HG02973 (cell line): ENCODE measurements at regions not wholly inside any gene's neighbourhood (a gene's known extent, or its start where the extent isn't known, plus 50 kb on each side); places are given as distances from the start of the nearest gene placed in this dataset.

ENCODE experiments used
- ATAC-seq: cut with Tn5 transposase; IDR thresholded peaks from one replicate; pipeline ENCODE4 v1.9.1; 2021; ENCODE audit warnings: moderate library complexity; ENCODE audit not compliant: unreplicated experiment

- ATAC-seq, result no peak
These were observed 413.5 kb upstream of the THBS1 start for GRCh38 chr15:39167164-39168058.

- no peak for ATAC-seq
These were observed 408.9 kb upstream of the THBS1 start for GRCh38 chr15:39171944-39172368.

DNA sequence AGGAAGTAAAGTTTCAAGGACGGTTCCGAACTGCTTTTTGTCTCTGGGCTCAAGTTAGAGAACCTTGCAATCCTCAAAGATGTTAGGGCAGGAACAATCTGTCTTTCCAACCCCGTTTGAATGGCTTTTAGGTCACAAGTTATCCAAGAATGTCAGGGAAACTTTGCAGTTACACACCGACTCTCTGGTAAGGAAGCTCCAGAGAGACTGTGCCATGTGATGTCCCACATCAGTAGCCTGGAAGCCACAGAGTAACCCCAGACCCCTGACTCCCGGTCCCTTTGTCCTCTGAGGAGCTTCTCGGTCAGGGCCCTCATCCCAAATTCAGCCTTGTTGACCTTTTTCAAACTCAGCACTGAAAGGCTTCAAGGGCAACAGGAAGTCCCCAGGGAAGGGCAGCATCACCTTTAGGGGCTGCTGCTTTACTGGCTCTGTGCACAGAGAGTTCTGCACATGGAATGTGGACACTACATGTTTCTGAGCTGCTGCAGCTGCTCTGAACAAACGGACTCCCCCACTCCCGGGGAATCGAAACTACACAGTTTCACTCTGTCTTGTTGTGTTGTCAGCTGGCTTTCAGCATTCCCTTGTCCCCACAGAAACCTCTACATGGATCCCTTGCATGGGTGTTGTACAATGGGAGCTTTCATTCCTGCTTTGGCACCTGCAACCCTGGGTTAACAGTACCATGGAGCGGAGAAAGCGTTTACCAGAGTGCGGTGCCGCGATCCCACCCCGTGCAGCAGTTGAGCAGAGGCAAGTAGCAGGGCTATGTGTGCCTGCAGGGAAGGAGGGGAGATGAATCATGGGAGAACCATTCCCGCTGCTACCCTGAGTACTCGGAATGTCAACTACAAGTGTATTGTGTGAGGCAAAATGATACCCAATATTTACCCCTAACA is 408.2 kb upstream of the THBS1 start:
- no peak for ATAC-seq

DNA sequence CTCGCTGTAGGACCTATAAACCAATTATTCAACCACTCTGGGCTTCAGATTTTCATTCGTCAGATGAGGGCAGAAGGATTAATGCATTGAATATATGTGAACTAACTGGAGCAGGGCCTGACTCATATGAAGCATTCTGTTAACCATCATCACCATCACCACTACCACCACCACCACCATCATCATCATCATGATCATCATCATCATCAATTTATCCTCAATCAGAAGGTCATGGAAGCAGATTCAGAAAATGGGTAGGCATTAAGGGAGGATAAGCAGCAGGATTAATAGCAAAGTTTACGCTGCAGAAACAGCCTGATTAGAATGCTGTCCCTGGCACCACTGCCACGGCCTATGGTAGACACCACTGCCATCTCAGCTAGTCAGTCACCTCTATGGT is 407.5 kb upstream of the THBS1 start:
- ATAC-seq, result no peak

DNA sequence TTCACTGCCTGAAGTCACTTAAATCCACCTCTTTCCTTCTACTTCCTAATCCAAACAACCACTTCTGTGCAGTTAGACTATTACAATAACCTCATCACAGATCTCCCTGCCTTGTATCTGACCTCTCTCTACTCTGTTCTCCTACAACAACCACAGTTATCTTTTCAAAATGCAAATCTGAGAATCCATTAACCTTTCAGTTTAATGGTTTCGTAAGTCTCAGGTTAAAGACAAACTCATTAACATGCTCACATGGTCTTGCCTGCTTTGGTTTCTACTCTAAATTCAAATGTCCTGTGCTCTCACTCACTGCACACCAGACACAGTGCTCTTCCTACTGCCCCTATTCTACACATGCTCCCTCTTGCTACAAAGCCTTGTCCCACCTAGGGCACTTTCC is 406.5 kb upstream of the THBS1 start:
- ATAC-seq, result no peak

DNA sequence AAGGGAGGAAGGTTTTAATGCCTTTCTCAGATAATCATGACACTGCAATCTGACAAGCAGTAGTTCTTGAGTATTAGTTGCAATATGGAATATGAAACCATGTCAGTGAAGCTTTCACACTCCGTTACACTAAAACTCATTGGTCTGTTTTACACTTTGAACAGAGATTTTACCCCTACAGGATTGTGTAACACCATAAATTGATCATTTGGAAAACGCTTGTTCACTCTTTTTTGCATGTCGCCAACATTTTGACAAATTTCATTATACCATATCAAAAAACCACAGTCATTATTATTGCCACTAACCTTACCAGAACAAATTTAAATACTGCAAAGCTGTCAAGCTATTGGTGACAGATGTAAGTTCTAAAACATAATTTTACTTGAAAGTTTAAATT is 404.8 kb upstream of the THBS1 start:
- no peak for ATAC-seq

DNA sequence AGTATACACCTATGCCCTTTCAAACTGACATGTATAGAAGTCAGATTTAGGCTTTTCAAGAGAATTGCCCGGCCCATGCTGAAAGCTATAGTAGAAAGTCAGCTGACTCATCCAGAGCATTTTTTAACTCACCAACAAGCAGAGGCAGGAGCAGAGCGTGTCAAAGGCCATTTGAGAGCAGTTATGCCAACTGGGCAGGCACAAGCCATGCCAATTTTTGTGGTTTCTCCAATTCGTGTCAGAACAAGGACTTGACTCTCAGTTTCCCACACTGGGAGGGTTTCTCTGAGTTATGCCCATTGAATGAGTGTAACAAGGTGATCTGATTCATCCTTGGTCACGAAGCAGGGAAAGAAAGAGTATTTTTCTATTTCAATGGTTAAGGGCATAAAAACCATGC is 403.3 kb upstream of the THBS1 start:
- no peak for ATAC-seq

GRCh38 chr15:39180030-39180429 is 400.8 kb upstream of the THBS1 start:
- ATAC-seq, result no peak

- no peak for ATAC-seq
These were observed 400.4 kb upstream of the THBS1 start for GRCh38 chr15:39180483-39180933.

DNA sequence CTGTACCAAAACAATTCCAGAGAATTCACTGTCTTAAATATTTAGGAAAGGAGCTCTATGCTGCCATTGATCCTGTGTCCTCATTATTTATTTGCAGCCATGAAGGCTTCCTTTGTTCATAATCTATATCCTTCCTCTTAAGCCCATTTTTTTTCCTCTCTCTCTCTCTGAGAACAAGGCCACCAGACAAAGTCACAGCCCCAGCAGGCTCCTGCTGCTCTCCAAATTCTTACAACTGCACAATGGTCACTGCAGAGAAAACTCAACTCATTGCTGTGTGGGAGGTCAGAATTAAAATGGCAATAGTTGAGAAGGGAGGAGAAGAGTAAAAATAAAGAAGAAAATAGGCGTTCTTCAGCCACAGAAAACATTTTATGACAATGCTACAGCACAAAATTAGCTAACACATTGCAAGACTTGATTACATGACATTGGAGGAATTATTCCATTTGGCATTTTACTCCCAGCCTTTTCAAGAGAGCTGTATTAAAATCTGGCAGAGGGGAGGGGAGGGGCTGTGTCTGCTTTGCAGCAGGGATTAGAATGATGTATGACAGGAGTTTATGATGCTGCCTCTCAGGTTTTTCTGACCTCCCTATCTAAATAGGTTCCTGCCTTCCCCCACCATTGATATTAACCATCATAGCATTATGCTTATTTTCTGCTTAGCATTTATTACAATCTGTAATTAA is 399.7 kb upstream of the THBS1 start:
- ATAC-seq, result no peak

GRCh38 chr15:39181940-39182339 is 398.9 kb upstream of the THBS1 start:
- ATAC-seq, result no peak

GRCh38 chr15:39183164-39183881 is 397.6 kb upstream of the THBS1 start:
- ATAC-seq, result no peak

DNA sequence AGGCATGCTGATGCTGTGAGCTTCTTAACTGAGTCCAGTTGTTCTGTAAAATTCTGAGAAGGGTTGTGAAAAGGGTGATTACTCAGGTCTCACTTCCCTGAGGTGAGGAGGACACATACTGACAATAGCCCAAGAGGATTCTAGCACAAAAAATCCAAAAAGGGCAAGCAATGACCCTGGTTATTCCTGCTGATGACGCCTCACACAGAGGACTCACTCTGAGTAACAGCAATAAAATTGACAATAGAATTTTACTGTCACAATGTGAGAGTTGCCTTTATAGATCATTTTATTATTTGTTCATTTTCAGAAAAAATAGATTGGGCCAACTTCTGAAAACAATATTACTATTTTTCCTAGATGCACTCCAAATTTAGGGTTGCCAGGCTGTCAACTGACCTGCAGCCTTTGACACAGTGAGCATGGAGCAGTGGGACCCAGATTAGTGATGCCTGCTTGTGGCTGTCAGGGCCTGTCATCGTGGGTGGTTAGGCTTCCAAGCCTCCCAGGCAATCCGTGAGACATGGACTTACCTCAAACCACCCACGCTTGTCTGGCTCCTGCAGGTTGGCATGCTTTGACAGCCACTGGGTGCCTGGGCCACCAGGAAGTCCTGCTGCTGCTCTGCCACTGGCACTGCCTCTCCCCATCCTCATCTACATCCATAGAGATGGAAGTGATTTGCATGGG is 396.0 kb upstream of the THBS1 start:
- no peak for ATAC-seq

DNA sequence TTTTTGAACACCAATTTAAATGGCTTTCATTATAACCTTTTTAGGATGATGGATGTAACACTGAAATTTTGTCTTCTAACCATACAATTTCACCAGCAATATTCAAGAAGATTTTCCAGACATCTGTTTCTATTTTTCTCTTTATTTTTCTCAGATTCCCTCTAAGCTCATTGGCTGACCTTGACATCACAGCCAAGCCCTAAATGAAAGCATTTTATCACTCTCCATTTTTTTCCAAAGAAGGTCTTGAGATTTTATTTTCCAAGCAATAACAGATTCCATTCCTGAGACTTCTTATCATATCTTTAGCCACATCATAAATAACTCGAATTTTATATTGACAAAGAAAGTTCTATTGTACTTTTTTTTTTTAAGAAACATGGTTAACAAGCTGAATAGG is 392.6 kb upstream of the THBS1 start:
- no peak for ATAC-seq

- ATAC-seq, result no peak
These were observed 391.9 kb upstream of the THBS1 start for GRCh38 chr15:39188930-39189329.

GRCh38 chr15:39191871-39192291 is 389.0 kb upstream of the THBS1 start:
- no peak for ATAC-seq

DNA sequence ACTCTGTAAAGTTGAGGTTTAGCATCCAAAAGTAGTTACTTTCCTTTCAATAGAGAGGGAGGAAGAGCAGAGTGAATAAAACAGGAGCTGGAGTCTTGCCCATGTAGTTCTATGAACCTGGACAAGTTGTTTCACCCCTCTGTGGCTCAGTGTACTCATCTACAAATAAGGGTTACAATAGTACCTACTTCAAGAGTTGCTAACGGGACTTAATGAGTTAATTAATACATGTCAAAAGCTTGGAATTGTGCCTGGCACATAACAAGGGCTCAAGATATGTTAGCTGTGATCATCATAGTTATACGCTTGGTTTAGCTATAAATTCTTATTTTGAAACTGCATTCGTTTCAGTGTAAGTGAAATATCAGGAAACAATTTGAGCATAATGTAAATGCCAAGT is 388.5 kb upstream of the THBS1 start:
- ATAC-seq, result no peak

- ATAC-seq, result no peak
These were observed 387.8 kb upstream of the THBS1 start for GRCh38 chr15:39192979-39193560.

DNA sequence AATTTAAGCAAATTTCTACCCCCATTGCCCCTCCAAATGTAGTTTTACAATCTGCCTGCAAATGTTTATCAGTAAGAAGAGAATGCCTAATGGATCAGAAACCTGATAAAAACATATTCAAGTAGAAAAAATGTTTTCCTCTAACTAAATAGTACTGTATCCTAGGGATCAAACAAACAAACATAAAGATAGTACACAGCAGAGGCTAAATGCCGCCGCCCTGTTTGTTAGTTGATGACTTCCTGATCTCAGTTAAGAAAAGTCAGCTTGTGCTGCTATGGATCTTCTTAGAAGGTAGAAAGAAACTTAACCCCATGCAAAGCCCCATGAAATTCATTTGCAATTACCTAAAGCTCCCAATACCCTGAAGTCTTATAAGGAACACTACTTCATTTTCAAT is 387.3 kb upstream of the THBS1 start:
- no peak for ATAC-seq
